ENCODE measurements at regions not wholly inside any gene's neighbourhood (a gene's known extent, or its start where the extent isn't known, plus 50 kb on each side); places are given as distances from the start of the nearest gene placed in this dataset.

GRCh38 chr2:51695531-51695930, 663.6 kb upstream of the NRXN1 start:
- intact Hi-C loops (cut with micrococcal nuclease), result no loop called here
- Mint-ChIP-seq H3K27me3 (no peaks in the 10 kb centered on the region), H3K4me1 (ENCODE audit: low read depth) (no peaks in the 10 kb centered on the region), H3K4me3 (no peak overlapping the region), H3K27ac (no peak overlapping the region), H3K36me3 (ENCODE audit: low read depth) (no peaks in the 10 kb centered on the region), H3K9me3 (no peaks in the 10 kb centered on the region)

- Mint-ChIP-seq H3K27me3 (no peaks in the 10 kb centered on the region), H3K27ac (no peak overlapping the region), H3K36me3 (ENCODE audit: low read depth) (no peaks in the 10 kb centered on the region), H3K9me3 (no peaks in the 10 kb centered on the region), H3K4me1 (ENCODE audit: low read depth) (no peaks in the 10 kb centered on the region), H3K4me3 (no peak overlapping the region)
- intact Hi-C loops (cut with micrococcal nuclease), result no loop called here
These were observed 661.7 kb upstream of the NRXN1 start for GRCh38 chr2:51693640-51694039.

- no peak overlapping the region for H3K4me3 Mint-ChIP-seq
These were observed 649.9 kb upstream of the NRXN1 start for GRCh38 chr2:51681854-51682253.

GRCh38 chr2:51673628-51674027, 641.7 kb upstream of the NRXN1 start:
- H3K9me3 Mint-ChIP-seq, result no peaks in the 10 kb centered on the region
- H3K27me3 Mint-ChIP-seq, result no peaks in the 10 kb centered on the region
- H3K27ac Mint-ChIP-seq, result no peak overlapping the region

More at GRCh38 chr2:51681854-51682253, 649.9 kb upstream of the NRXN1 start:
- Mint-ChIP-seq H3K36me3 (ENCODE audit: low read depth) (no peaks in the 10 kb centered on the region), H3K4me1 (ENCODE audit: low read depth) (no peaks in the 10 kb centered on the region), H3K27ac (no peak overlapping the region), H3K27me3 (no peaks in the 10 kb centered on the region), H3K9me3 (peaks cover 5% of the 10 kb centered on the region)
- intact Hi-C loops (cut with micrococcal nuclease), result no loop called here

GRCh38 chr2:51667679-51668078, 635.7 kb upstream of the NRXN1 start:
- H3K36me3 Mint-ChIP-seq (ENCODE audit: low read depth), result no peaks in the 10 kb centered on the region
- intact Hi-C loops (cut with micrococcal nuclease), result no loop called here
- no peaks in the 10 kb centered on the region for H3K9me3 Mint-ChIP-seq
- H3K4me3 Mint-ChIP-seq, result no peak overlapping the region
- H3K27me3 Mint-ChIP-seq, result no peaks in the 10 kb centered on the region
- no peak overlapping the region for H3K27ac Mint-ChIP-seq
- no peaks in the 10 kb centered on the region for H3K4me1 Mint-ChIP-seq (ENCODE audit: low read depth)

More at GRCh38 chr2:51673628-51674027, 641.7 kb upstream of the NRXN1 start:
- Mint-ChIP-seq H3K4me1 (ENCODE audit: low read depth) (no peaks in the 10 kb centered on the region), H3K36me3 (ENCODE audit: low read depth) (no peaks in the 10 kb centered on the region), H3K4me3 (no peak overlapping the region)
- intact Hi-C loops (cut with micrococcal nuclease), result no loop called here

GRCh38 chr2:51662187-51662586, 630.3 kb upstream of the NRXN1 start:
- H3K9me3 Mint-ChIP-seq, result peaks cover 6% of the 10 kb centered on the region
- H3K4me1 Mint-ChIP-seq (ENCODE audit: low read depth), result no peaks in the 10 kb centered on the region
- no peaks in the 10 kb centered on the region for H3K36me3 Mint-ChIP-seq (ENCODE audit: low read depth)
- intact Hi-C loops (cut with micrococcal nuclease), result no loop called here
- no peak overlapping the region for H3K4me3 Mint-ChIP-seq
- H3K27me3 Mint-ChIP-seq, result no peaks in the 10 kb centered on the region
- H3K27ac Mint-ChIP-seq, result no peak overlapping the region

GRCh38 chr2:51657849-51658248, 625.9 kb upstream of the NRXN1 start:
- H3K27ac Mint-ChIP-seq, result no peak overlapping the region
- intact Hi-C loops (cut with micrococcal nuclease), result no loop called here
- H3K9me3 Mint-ChIP-seq, result peaks cover 6% of the 10 kb centered on the region
- no peaks in the 10 kb centered on the region for H3K36me3 Mint-ChIP-seq (ENCODE audit: low read depth)
- H3K4me3 Mint-ChIP-seq, result no peak overlapping the region
- no peaks in the 10 kb centered on the region for H3K4me1 Mint-ChIP-seq (ENCODE audit: low read depth)
- no peaks in the 10 kb centered on the region for H3K27me3 Mint-ChIP-seq

- Mint-ChIP-seq H3K36me3 (ENCODE audit: low read depth) (no peaks in the 10 kb centered on the region), H3K9me3 (no peaks in the 10 kb centered on the region), H3K27me3 (no peaks in the 10 kb centered on the region), H3K4me3 (no peak overlapping the region), H3K4me1 (ENCODE audit: low read depth) (no peaks in the 10 kb centered on the region), H3K27ac (no peak overlapping the region)
- intact Hi-C loops (cut with micrococcal nuclease), result no loop called here
These were observed 618.8 kb upstream of the NRXN1 start for GRCh38 chr2:51650769-51651168.

GRCh38 chr2:51649366-51649765, 617.4 kb upstream of the NRXN1 start:
- H3K36me3 Mint-ChIP-seq (ENCODE audit: low read depth), result no peaks in the 10 kb centered on the region
- H3K4me3 Mint-ChIP-seq, result no peak overlapping the region
- intact Hi-C loops (cut with micrococcal nuclease), result no loop called here
- H3K4me1 Mint-ChIP-seq (ENCODE audit: low read depth), result no peaks in the 10 kb centered on the region
- H3K27ac Mint-ChIP-seq, result no peak overlapping the region
- no peaks in the 10 kb centered on the region for H3K27me3 Mint-ChIP-seq
- H3K9me3 Mint-ChIP-seq, result no peaks in the 10 kb centered on the region

- intact Hi-C loops (cut with micrococcal nuclease), result no loop called here
- no peaks in the 10 kb centered on the region for H3K27me3 Mint-ChIP-seq
- H3K36me3 Mint-ChIP-seq (ENCODE audit: low read depth), result no peaks in the 10 kb centered on the region
- no peak overlapping the region for H3K27ac Mint-ChIP-seq
- no peak overlapping the region for H3K4me3 Mint-ChIP-seq
- no peaks in the 10 kb centered on the region for H3K4me1 Mint-ChIP-seq (ENCODE audit: low read depth)
- peaks cover 40% of the 10 kb centered on the region for H3K9me3 Mint-ChIP-seq
These were observed 606.9 kb upstream of the NRXN1 start for GRCh38 chr2:51638811-51639210.

GRCh38 chr2:51633073-51633472, 601.1 kb upstream of the NRXN1 start:
- H3K36me3 Mint-ChIP-seq (ENCODE audit: low read depth), result no peaks in the 10 kb centered on the region
- H3K4me1 Mint-ChIP-seq (ENCODE audit: low read depth), result no peaks in the 10 kb centered on the region
- intact Hi-C loops (cut with micrococcal nuclease), result no loop called here
- no peak overlapping the region for H3K4me3 Mint-ChIP-seq
- no peak overlapping the region for H3K27ac Mint-ChIP-seq
- no peaks in the 10 kb centered on the region for H3K27me3 Mint-ChIP-seq
- peaks cover 18% of the 10 kb centered on the region for H3K9me3 Mint-ChIP-seq

GRCh38 chr2:51629406-51629805, 597.5 kb upstream of the NRXN1 start:
- Mint-ChIP-seq H3K27me3 (no peaks in the 10 kb centered on the region), H3K27ac (no peak overlapping the region)

GRCh38 chr2:51628917-51629316, 597.0 kb upstream of the NRXN1 start:
- Mint-ChIP-seq H3K27ac (no peak overlapping the region), H3K4me1 (ENCODE audit: low read depth) (no peaks in the 10 kb centered on the region), H3K9me3 (peaks cover 3% of the 10 kb centered on the region), H3K36me3 (ENCODE audit: low read depth) (no peaks in the 10 kb centered on the region), H3K27me3 (no peaks in the 10 kb centered on the region), H3K4me3 (no peak overlapping the region)
- intact Hi-C loops (cut with micrococcal nuclease), result no loop called here

More at GRCh38 chr2:51629406-51629805, 597.5 kb upstream of the NRXN1 start:
- H3K36me3 Mint-ChIP-seq (ENCODE audit: low read depth), result no peaks in the 10 kb centered on the region
- peaks cover 6% of the 10 kb centered on the region for H3K9me3 Mint-ChIP-seq
- H3K4me1 Mint-ChIP-seq (ENCODE audit: low read depth), result no peaks in the 10 kb centered on the region
- no peak overlapping the region for H3K4me3 Mint-ChIP-seq
- intact Hi-C loops (cut with micrococcal nuclease), result no loop called here

GRCh38 chr2:51624995-51625394, 593.1 kb upstream of the NRXN1 start:
- H3K9me3 Mint-ChIP-seq, result peaks cover 21% of the 10 kb centered on the region
- no peaks in the 10 kb centered on the region for H3K4me1 Mint-ChIP-seq (ENCODE audit: low read depth)
- intact Hi-C loops (cut with micrococcal nuclease), result no loop called here
- H3K4me3 Mint-ChIP-seq, result no peak overlapping the region
- no peaks in the 10 kb centered on the region for H3K27me3 Mint-ChIP-seq
- H3K27ac Mint-ChIP-seq, result no peak overlapping the region
- no peaks in the 10 kb centered on the region for H3K36me3 Mint-ChIP-seq (ENCODE audit: low read depth)

- peaks cover 44% of the 10 kb centered on the region for H3K9me3 Mint-ChIP-seq
- H3K4me3 Mint-ChIP-seq, result no peak overlapping the region
- intact Hi-C loops (cut with micrococcal nuclease), result no loop called here
- H3K36me3 Mint-ChIP-seq (ENCODE audit: low read depth), result no peaks in the 10 kb centered on the region
- H3K27ac Mint-ChIP-seq, result no peak overlapping the region
- no peaks in the 10 kb centered on the region for H3K4me1 Mint-ChIP-seq (ENCODE audit: low read depth)
- no peaks in the 10 kb centered on the region for H3K27me3 Mint-ChIP-seq
These were observed 588.9 kb upstream of the NRXN1 start for GRCh38 chr2:51620796-51621195.
